PC-3 (cell line): ENCODE measurements at regions not wholly inside any gene's neighbourhood (a gene's known extent, or its start where the extent isn't known, plus 50 kb on each side); places are given as distances from the start of the nearest gene placed in this dataset.
"Not testable (repeated sequence)": the region's sequence is repeated elsewhere in the genome, so short reads cannot be mapped to it uniquely, and the experiment has no call there.

Source experiments
- ATAC-seq: fragments of 200-7000 bp; cut with Tn5 transposase; 2 replicates; pipeline ENCODE4 v1.9.1; 2020; ENCODE audit warnings: mild to moderate bottlenecking, moderate library complexity
- BruUV-seq: library from RNA; stranded (reverse); fragments of 400-500 nt; replicated peaks from 2 replicates; lab custom pipeline; 2021; lab: Mats Ljungman, UMichigan
- CTCF ChIA-PET: fragments of 300-600 bp; sonication (Branson Sonifier 250); formaldehyde crosslinking; loops from one replicate; lab custom pipeline; 2022; ENCODE audit warnings: antibody characterized with exemption; lab: Charles Lee
- POLR2A ChIA-PET: fragments of 300-600 bp; sonication (Branson Sonifier 250); formaldehyde crosslinking; loops from one replicate; lab custom pipeline; 2022; ENCODE audit warnings: antibody characterized with exemption; ENCODE audit not compliant: unreplicated experiment; lab: Charles Lee
- DNase-seq: peaks from one replicate; pipeline ENCODE4 v3.0.0-alpha.2; 2015
- H2AFZ ChIP-seq: fragments of 300-600 bp; sonication (generic); 2 replicates; pipeline ENCODE4 v1.6.0; 2016; ENCODE audit warnings: antibody characterized with exemption, low read length
- H3F3A ChIP-seq: fragments of 300-600 bp; sonication (generic); one replicate; pipeline ENCODE4 v1.6.0; 2017; ENCODE audit warnings: antibody characterized with exemption, low read length, control low read depth, mild to moderate bottlenecking; ENCODE audit not compliant: unreplicated experiment
- H3K27ac ChIP-seq: fragments of 300-600 bp; sonication (generic); 2 replicates; pipeline ENCODE4 v1.5.1; 2016; ENCODE audit warnings: mild to moderate bottlenecking, low read length
- H3K27me3 ChIP-seq: fragments of 300-600 bp; sonication (generic); 2 replicates; pipeline ENCODE4 v1.6.1; 2016; ENCODE audit warnings: low read length, mixed read lengths
- H3K36me3 ChIP-seq: fragments of 300-600 bp; sonication (generic); 2 replicates; pipeline ENCODE4 v1.6.1; 2016; ENCODE audit warnings: low read depth, mixed run types, low read length, mixed read lengths
- H3K4me1 ChIP-seq: fragments of 300-600 bp; sonication (generic); 2 replicates; pipeline ENCODE4 v1.5.1; 2016; ENCODE audit warnings: low read length; ENCODE audit not compliant: insufficient read depth
- H3K4me2 ChIP-seq: fragments of 300-600 bp; sonication (generic); 2 replicates; pipeline ENCODE4 v1.6.0; 2016; ENCODE audit warnings: low read length
- H3K4me3 ChIP-seq: fragments of 300-600 bp; sonication (generic); 2 replicates; pipeline ENCODE4 v1.5.1; 2016; ENCODE audit warnings: mild to moderate bottlenecking, low read length, mixed read lengths
- H3K79me2 ChIP-seq: fragments of 300-600 bp; sonication (generic); 2 replicates; pipeline ENCODE4 v1.6.1; 2017; ENCODE audit warnings: low read length, mixed read lengths
- H3K9ac ChIP-seq: fragments of 300-600 bp; sonication (generic); 2 replicates; pipeline ENCODE4 v1.6.0; 2016; ENCODE audit warnings: mild to moderate bottlenecking, low read length
- H3K9me2 ChIP-seq: fragments of 300-600 bp; sonication (generic); replicated peaks from 2 replicates; pipeline ENCODE4 v1.6.1; 2016; ENCODE audit warnings: mixed run types, low read length, mixed read lengths
- H3K9me3 ChIP-seq: fragments of 300-600 bp; sonication (generic); 2 replicates; pipeline ENCODE4 v1.6.1; 2016; ENCODE audit warnings: low read length, mixed read lengths
- H4K20me1 ChIP-seq: fragments of 300-600 bp; sonication (generic); 2 replicates; pipeline ENCODE4 v1.6.1; 2016; ENCODE audit warnings: low read length, mixed read lengths
- EZH2 ChIP-seq: fragments of 300-600 bp; sonication (generic); IDR thresholded peaks from one replicate; pipeline ENCODE4 v1.6.1; 2017; ENCODE audit warnings: antibody characterized with exemption, mild to moderate bottlenecking, low read length; ENCODE audit not compliant: unreplicated experiment
- EZH2phosphoT487 ChIP-seq: fragments of 300-600 bp; sonication (generic); IDR thresholded peaks from 2 replicates; pipeline ENCODE4 v1.6.1; 2018; ENCODE audit warnings: mild to moderate bottlenecking, antibody characterized with exemption, low read length, borderline replicate concordance
- intact Hi-C: fragments of 100-400 bp; cut with micrococcal nuclease; formaldehyde crosslinking; loops from 2 replicates; pipeline ENCODE4 v1.9.0; 2023
- TF ChIP-seq, protein P1 (sequence below): fragments of 300-600 bp; sonication (generic); conservative IDR thresholded peaks from 2 replicates; pipeline ENCODE4 v1.5.1; 2017; ENCODE audit warnings: antibody characterized with exemption, low read depth, mild to moderate bottlenecking, low read length

DNA sequence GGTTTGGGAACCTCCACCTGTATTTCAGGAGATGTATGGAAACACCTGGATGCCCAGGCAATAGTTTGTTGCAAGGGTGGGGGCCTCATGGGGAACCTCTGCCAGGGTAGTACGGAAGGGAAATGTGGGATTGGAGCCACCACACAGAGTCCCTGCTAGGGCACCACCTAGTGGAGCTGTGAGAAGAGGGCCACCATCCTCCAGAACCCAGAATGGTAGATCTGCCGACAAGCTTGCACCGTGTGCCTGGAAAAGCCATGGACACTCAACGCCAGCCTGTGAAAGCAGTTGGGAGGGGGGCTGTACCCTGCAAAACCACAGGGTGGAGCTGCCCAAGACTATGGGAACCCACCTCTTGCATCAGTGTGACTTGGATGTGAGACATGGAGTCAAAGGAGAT, 407.2 kb downstream of the PSAT1 start:
- H3K4me2 ChIP-seq, H3K36me3 ChIP-seq, ATAC-seq, H4K20me1 ChIP-seq, H3K79me2 ChIP-seq, BruUV-seq, POLR2A ChIA-PET, H3K9me3 ChIP-seq, H3K27me3 ChIP-seq, H3F3A ChIP-seq, DNase-seq, intact Hi-C loops, CTCF ChIA-PET, H2AFZ ChIP-seq, H3K9me2 ChIP-seq, H3K4me3 ChIP-seq, H3K9ac ChIP-seq, H3K27ac ChIP-seq: not testable (repeated sequence)
- peaks cover 27% of the 10 kb centered on the region for H3K4me1 ChIP-seq

DNA sequence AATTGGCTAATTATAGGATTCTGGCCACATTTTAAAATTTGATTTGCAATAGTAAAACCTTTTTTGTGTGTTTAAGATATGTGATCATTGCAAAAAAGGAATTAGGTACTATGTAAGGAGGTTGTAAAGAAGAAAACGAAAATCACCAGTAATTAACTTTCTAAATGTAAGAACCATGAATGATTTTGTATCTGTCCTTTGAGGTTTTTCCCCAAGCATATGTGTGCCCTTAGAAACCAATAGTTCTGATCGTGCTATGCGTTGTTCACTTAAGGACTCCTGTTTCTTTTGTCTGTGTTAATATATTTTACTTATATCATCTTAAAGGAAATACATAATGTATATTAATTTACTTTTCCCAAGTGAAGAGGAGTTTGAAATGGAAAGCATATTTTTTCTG, 410.2 kb downstream of the PSAT1 start:
- Histone ChIP-seq H3K4me3 (no peak overlapping the region), H4K20me1 (no peaks in the 10 kb centered on the region), H2AFZ (no peak overlapping the region), H3K36me3 (no peaks in the 10 kb centered on the region), H3K9me3 (no peaks in the 10 kb centered on the region), H3K79me2 (no peaks in the 10 kb centered on the region), H3F3A (no peaks in the 10 kb centered on the region), H3K9ac (no peak overlapping the region), H3K9me2 (no peaks in the 10 kb centered on the region), H3K4me1 (peaks cover 16% of the 10 kb centered on the region), H3K27ac (no peak overlapping the region), H3K4me2 (peak overlapping the region; percentile 77), H3K27me3 (no peaks in the 10 kb centered on the region)
- POLR2A ChIA-PET, result no interaction called here
- TF ChIP-seq, protein P1, sequence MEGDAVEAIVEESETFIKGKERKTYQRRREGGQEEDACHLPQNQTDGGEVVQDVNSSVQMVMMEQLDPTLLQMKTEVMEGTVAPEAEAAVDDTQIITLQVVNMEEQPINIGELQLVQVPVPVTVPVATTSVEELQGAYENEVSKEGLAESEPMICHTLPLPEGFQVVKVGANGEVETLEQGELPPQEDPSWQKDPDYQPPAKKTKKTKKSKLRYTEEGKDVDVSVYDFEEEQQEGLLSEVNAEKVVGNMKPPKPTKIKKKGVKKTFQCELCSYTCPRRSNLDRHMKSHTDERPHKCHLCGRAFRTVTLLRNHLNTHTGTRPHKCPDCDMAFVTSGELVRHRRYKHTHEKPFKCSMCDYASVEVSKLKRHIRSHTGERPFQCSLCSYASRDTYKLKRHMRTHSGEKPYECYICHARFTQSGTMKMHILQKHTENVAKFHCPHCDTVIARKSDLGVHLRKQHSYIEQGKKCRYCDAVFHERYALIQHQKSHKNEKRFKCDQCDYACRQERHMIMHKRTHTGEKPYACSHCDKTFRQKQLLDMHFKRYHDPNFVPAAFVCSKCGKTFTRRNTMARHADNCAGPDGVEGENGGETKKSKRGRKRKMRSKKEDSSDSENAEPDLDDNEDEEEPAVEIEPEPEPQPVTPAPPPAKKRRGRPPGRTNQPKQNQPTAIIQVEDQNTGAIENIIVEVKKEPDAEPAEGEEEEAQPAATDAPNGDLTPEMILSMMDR, result no peak
- TF ChIP-seq EZH2, result no peak
- no peak for TF ChIP-seq EZH2phosphoT487
- intact Hi-C loops, result no loop called here
- ATAC-seq (no peak), DNase-seq (no peak)
- CTCF ChIA-PET, result no interaction called here
- no TSS peak for BruUV-seq

DNA sequence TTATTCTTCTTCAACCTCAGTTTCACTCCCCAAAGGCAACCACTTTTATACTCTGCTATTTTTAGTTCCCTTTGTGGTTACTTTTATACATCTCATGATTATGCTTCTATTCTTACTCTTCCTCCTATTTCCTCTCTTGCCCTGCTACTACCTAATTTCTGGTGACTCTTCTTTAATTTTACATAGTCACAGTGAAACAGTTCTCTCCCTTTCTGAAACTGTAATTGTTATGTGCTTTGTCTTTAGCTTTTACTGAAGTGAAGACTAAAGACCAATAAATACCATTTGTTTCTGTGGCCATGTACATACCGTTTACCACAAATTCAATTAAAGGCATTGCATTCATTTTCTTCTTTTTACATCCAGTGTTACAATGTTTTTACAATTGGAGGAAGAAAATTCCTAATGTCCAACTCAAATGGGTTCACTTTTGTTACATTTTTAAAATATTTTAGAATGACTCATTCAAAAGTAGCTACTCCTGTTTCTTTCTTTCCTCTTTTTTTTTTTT, 410.6 kb downstream of the PSAT1 start:
- no peaks in the 10 kb centered on the region for H3K27me3 ChIP-seq
- peak overlapping the region; percentile 41; the same call in 1 of the 2 replicates for H2AFZ ChIP-seq
- H3K9me3 ChIP-seq, result no peaks in the 10 kb centered on the region
- H3K4me3 ChIP-seq, result peak overlapping the region; percentile 43; the same call in 1 of the 2 replicates
- no peaks in the 10 kb centered on the region for H3K36me3 ChIP-seq
- DNase-seq (peak; percentile 58), ATAC-seq (peak; percentile 58; the same call in 1 of the 2 replicates)
- POLR2A ChIA-PET, result interaction anchor here (0.7 kb wide), 1 partner anchor 315 kb away, joined by 3 read pairs; no protein-coding TSS in a partner anchor
- intact Hi-C loops, result no loop called here
- no peaks in the 10 kb centered on the region for H3F3A ChIP-seq
- no peaks in the 10 kb centered on the region for H3K79me2 ChIP-seq
- H3K4me1 ChIP-seq, result peaks cover 16% of the 10 kb centered on the region
- H3K9ac ChIP-seq, result no peak overlapping the region
- BruUV-seq, result no TSS peak
- no peak for TF ChIP-seq EZH2phosphoT487
- no peak for TF ChIP-seq EZH2
- TF ChIP-seq, protein P1, result no peak
- H4K20me1 ChIP-seq, result no peaks in the 10 kb centered on the region
- peak overlapping the region; percentile 77 for H3K4me2 ChIP-seq
- H3K9me2 ChIP-seq, result no peaks in the 10 kb centered on the region
- CTCF ChIA-PET, result no interaction called here
- peak overlapping the region; percentile 38; the same call in 1 of the 2 replicates for H3K27ac ChIP-seq
